Activated CD8-positive, alpha-beta T cell treated with anti-CD3 and anti-CD28 coated beads, Interleukin-2, amount 10 ng/mL, durations not matched to agents 7 days and 5 days (primary cell): ENCODE measurements at regions not wholly inside any gene's neighbourhood (a gene's known extent, or its start where the extent isn't known, plus 50 kb on each side); places are given as distances from the start of the nearest gene placed in this dataset.

Source experiments
- ATAC-seq: fragments of 150-1000 bp; cut with Tn5 transposase; one replicate; pipeline ENCODE4 v1.10.0; 2021; ENCODE audit warnings: moderate library complexity
- CTCF ChIA-PET: fragments of 350-600 bp; sonication (Branson Sonifier 250); formaldehyde crosslinking; loops from one replicate; lab custom pipeline; 2021; ENCODE audit warnings: antibody characterized with exemption; lab: Charles Lee
- POLR2A ChIA-PET: fragments of 350-600 bp; sonication (Branson Sonifier 250); formaldehyde crosslinking; loops from one replicate; lab custom pipeline; 2021; ENCODE audit warnings: antibody characterized with exemption; lab: Charles Lee
- DNase-seq: peaks from one replicate; pipeline ENCODE4 v3.0.0-alpha.2; 2020
- H3K27ac Mint-ChIP-seq: one replicate; pipeline ENCODE4 v1.8.0; 2021; ENCODE audit warnings: mild to moderate bottlenecking, mixed read lengths
- H3K27me3 Mint-ChIP-seq: one replicate; pipeline ENCODE4 v1.8.0; 2021; ENCODE audit warnings: low read depth, mixed read lengths
- H3K36me3 Mint-ChIP-seq: one replicate; pipeline ENCODE4 v1.8.0; 2021; ENCODE audit warnings: low read depth, mixed read lengths
- H3K4me1 Mint-ChIP-seq: one replicate; pipeline ENCODE4 v1.8.0; 2021; ENCODE audit warnings: low read depth, mixed read lengths
- H3K4me3 Mint-ChIP-seq: one replicate; pipeline ENCODE4 v1.8.0; 2021; ENCODE audit warnings: mild to moderate bottlenecking, mixed read lengths
- H3K9me3 Mint-ChIP-seq: one replicate; pipeline ENCODE4 v1.8.0; 2022; ENCODE audit warnings: mixed read lengths; ENCODE audit not compliant: insufficient read depth

DNA sequence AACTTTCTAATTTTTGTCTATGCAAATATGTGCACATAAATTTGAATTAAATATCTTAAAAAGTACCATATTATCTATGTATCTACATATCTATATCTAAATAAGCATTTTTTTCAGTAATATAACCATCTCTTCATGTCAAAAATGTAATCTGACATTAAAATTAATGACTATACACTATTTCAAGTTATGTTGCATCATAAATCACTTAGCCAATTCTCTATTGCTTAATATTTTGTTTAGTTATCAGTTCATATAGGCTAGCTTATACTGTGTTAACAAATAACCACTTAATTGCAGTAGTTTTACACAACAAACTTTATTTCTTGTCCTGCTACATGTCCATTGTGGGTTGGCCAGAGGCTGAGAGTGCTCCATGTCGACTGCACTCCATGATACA lies 360.8 kb downstream of the EPM2A start:
- H3K4me1 Mint-ChIP-seq = peaks cover 3% of the 10 kb centered on the region
- H3K36me3 Mint-ChIP-seq = no peaks in the 10 kb centered on the region
- ChIA-PET CTCF (no interaction called here), POLR2A (no interaction called here)
- ATAC-seq (no peak), DNase-seq (no peak)
- no peak overlapping the region for H3K27ac Mint-ChIP-seq
- H3K27me3 Mint-ChIP-seq = no peaks in the 10 kb centered on the region
- no peak overlapping the region for H3K4me3 Mint-ChIP-seq
- no peaks in the 10 kb centered on the region for H3K9me3 Mint-ChIP-seq

DNA sequence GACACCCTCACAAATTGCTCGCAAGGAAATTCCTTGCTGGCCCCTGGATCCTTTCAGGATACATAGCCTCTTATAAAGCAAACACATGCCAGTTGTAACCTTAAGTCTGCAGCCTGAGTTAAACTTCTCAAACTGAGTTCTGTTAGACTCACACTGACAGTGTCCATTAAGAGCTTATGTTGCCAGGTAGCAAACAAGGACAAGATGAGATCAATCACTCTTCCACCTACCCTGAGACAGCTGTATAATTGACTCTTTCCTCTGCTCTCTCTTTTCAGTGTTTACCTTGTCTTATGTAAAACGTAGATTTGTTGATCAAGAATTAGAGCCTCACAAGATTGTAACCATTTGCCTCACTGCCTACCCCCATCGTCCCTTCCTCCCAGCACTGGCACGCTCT lies 359.8 kb downstream of the EPM2A start:
- Mint-ChIP-seq H3K36me3 (no peaks in the 10 kb centered on the region), H3K27ac (no peak overlapping the region), H3K4me3 (no peak overlapping the region), H3K9me3 (no peaks in the 10 kb centered on the region), H3K27me3 (no peaks in the 10 kb centered on the region), H3K4me1 (peaks cover 3% of the 10 kb centered on the region)
- ATAC-seq (no peak), DNase-seq (no peak)
- CTCF ChIA-PET = no interaction called here
- POLR2A ChIA-PET = no interaction called here

DNA sequence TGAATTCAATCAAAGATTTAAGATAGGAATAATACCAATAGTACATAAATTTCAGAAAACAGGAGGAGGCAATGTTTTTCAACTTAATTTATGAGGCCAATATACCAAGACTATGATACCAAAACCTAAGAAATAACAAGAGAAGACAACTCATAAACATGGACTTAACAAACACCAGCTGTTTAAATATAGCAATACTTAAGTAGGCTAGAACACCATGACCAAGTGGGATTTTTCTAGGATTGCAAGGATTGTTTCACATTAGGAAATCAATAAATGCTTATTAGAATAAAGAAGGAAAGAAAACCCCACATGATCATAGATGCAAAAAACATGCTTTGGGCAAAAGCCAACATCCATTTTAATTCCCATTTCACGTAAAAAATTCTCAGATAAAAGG lies 355.1 kb downstream of the EPM2A start:
- H3K36me3 Mint-ChIP-seq = no peaks in the 10 kb centered on the region
- no peak overlapping the region for H3K27ac Mint-ChIP-seq
- H3K4me3 Mint-ChIP-seq = no peak overlapping the region
- ChIA-PET CTCF (no interaction called here), POLR2A (no interaction called here)
- no peaks in the 10 kb centered on the region for H3K9me3 Mint-ChIP-seq
- H3K27me3 Mint-ChIP-seq = no peaks in the 10 kb centered on the region
- no peaks in the 10 kb centered on the region for H3K4me1 Mint-ChIP-seq
- DNase-seq = no peak
- ATAC-seq = no peak

DNA sequence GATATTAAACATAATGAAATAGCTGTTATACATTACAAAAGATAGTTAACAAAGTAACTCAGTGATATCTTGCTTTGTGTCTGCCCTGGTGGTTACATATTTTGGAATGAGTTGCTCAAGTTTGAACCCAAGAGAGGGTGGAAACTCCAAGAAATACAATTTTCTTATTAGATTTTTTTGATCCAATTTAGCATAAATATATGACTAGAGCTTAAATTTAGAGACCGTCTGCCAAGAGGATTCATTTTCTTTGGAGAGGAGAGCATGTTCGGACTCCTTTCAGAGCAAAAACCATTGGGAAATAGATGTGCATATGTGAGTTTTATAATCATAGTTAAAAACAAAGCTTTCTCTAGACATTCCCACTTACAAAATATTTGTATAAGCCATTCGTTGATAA lies 353.4 kb downstream of the EPM2A start:
- Mint-ChIP-seq H3K4me3 (no peak overlapping the region), H3K27me3 (no peaks in the 10 kb centered on the region)

DNA sequence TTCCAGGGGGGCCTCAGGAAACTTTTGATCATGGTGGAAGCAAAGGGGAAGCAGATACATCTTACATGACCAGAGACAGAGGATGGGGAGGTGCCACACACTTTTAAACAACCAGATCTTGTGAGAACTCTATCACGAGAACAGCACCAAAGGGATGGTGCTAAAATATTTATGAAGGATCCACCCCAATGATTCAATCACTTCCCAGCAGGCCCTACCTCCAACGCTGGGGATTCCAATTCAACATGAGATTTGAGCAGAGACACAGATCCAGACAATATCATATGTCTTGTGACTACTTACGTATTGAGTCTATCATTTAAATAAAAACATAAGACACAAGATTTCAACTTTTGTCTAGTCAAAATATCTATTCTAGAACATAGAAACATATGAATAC lies 351.9 kb downstream of the EPM2A start:
- ATAC-seq (no peak), DNase-seq (no peak)
- Mint-ChIP-seq H3K4me3 (no peak overlapping the region), H3K9me3 (no peaks in the 10 kb centered on the region), H3K27ac (no peak overlapping the region), H3K4me1 (no peaks in the 10 kb centered on the region), H3K36me3 (no peaks in the 10 kb centered on the region), H3K27me3 (no peaks in the 10 kb centered on the region)
- ChIA-PET POLR2A (no interaction called here), CTCF (no interaction called here)

More for the DNA sequence above, 353.4 kb downstream of the EPM2A start:
- ChIA-PET CTCF (no interaction called here), POLR2A (no interaction called here)
- ATAC-seq = no peak
- H3K36me3 Mint-ChIP-seq = no peaks in the 10 kb centered on the region
- no peaks in the 10 kb centered on the region for H3K4me1 Mint-ChIP-seq
- no peaks in the 10 kb centered on the region for H3K9me3 Mint-ChIP-seq
- no peak for DNase-seq
- H3K27ac Mint-ChIP-seq = no peak overlapping the region

DNA sequence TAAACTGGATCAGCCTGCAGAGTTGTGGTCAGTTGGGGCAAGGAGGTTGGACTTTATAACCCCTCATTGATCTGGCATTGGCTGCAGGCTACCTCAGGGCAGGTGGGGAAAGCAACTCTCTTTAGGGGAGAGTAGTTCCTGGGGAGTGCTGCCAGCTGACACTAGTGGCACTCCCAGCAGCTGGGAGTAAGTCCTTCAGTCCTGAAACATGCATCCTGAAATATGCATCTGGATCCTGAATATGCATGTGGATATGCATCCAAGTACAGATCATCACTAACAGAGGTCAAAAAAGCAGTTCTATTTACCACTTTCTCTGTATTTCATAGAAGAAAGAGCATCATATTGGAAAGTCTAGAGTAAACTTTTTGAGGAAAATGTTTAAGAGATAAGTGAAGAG lies 350.8 kb downstream of the EPM2A start:
- no peak overlapping the region for H3K27ac Mint-ChIP-seq
- H3K27me3 Mint-ChIP-seq = no peaks in the 10 kb centered on the region
- ATAC-seq (no peak), DNase-seq (no peak)
- no peaks in the 10 kb centered on the region for H3K4me1 Mint-ChIP-seq
- no peaks in the 10 kb centered on the region for H3K9me3 Mint-ChIP-seq
- H3K36me3 Mint-ChIP-seq = no peaks in the 10 kb centered on the region
- H3K4me3 Mint-ChIP-seq = no peak overlapping the region
- ChIA-PET POLR2A (interaction anchor here (0.6 kb wide), 1 partner anchor 276 kb away, joined by 3 read pairs; no protein-coding TSS in a partner anchor), CTCF (no interaction called here)

DNA sequence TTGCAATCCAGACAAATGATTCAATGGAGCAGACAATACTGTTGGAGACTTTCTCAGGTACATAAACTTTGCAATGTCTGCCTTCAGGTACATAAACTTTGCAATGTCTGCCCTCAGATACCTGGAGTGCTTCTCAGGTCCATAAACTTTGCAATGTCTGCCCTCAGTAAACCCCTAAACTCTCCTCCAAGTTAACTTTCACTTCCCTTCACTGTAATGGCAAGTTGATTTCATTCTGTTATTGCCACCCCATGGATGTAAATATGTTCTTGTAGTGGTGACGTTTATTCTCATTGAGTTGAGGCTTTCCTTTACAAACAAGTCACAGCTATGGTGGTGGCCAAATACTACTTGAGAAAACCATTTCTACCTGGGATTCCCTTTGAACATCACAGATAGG lies 338.8 kb downstream of the EPM2A start:
- H3K27me3 Mint-ChIP-seq = no peaks in the 10 kb centered on the region
- ChIA-PET CTCF (no interaction called here), POLR2A (no interaction called here)
- H3K4me3 Mint-ChIP-seq = no peak overlapping the region
- no peak overlapping the region for H3K27ac Mint-ChIP-seq
- no peaks in the 10 kb centered on the region for H3K4me1 Mint-ChIP-seq
- ATAC-seq (no peak), DNase-seq (no peak)
- no peaks in the 10 kb centered on the region for H3K36me3 Mint-ChIP-seq
- no peaks in the 10 kb centered on the region for H3K9me3 Mint-ChIP-seq

DNA sequence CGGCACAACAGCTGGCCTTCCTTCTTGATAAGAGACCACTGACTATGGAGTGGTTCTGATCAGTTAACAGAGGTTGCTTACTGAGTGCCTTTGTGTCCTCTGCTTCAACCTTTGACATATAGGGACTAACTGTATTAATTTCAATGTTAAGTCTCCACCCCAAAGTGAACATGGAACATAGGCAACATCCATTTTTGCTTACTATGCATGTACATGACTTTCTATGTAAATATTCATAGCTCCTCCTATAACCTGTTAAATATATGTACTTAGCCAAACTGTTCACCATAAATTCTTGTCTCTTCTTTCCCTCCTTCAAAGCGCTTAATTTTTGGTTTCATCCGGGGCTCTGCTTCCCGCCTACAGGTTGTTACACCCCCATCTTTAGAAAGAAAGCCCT lies 334.8 kb downstream of the EPM2A start:
- Mint-ChIP-seq H3K4me1 (no peaks in the 10 kb centered on the region), H3K27me3 (no peaks in the 10 kb centered on the region), H3K36me3 (no peaks in the 10 kb centered on the region)

DNA sequence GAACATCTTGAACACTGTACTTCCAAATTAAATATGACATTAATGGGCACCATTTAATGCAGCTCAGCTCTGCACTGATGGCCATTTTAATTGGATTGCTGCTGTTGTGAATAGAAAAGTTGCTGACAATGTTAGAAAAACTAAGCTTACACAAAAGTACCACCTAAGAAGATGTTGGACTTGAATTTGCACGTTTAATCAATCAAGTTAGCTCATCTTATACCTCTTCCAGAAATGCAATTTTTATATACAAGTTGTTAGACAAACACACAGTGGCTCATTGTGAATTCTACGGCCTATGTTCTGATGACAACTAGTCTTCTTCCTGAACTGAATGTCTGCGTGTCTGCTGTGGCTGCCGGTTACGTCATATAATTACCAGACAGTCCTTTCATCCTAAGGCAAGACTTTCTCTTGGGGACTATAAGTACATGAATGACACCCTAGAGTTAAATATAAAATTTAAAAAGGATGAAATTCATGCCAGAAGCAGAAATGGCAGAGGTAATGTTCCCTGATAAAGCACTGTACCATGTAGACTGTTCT lies 330.2 kb downstream of the EPM2A start:
- ATAC-seq (no peak), DNase-seq (no peak)
- H3K27me3 Mint-ChIP-seq = no peaks in the 10 kb centered on the region
- CTCF ChIA-PET = no interaction called here
- no peaks in the 10 kb centered on the region for H3K36me3 Mint-ChIP-seq
- no peak overlapping the region for H3K27ac Mint-ChIP-seq
- POLR2A ChIA-PET = no interaction called here
- H3K4me1 Mint-ChIP-seq = no peaks in the 10 kb centered on the region
- H3K9me3 Mint-ChIP-seq = no peaks in the 10 kb centered on the region
- no peak overlapping the region for H3K4me3 Mint-ChIP-seq

More for the DNA sequence above, 334.8 kb downstream of the EPM2A start:
- no peaks in the 10 kb centered on the region for H3K9me3 Mint-ChIP-seq
- no peak for DNase-seq
- H3K27ac Mint-ChIP-seq = no peak overlapping the region
- ChIA-PET CTCF (no interaction called here), POLR2A (no interaction called here)
- no peak overlapping the region for H3K4me3 Mint-ChIP-seq
- no peak for ATAC-seq

DNA sequence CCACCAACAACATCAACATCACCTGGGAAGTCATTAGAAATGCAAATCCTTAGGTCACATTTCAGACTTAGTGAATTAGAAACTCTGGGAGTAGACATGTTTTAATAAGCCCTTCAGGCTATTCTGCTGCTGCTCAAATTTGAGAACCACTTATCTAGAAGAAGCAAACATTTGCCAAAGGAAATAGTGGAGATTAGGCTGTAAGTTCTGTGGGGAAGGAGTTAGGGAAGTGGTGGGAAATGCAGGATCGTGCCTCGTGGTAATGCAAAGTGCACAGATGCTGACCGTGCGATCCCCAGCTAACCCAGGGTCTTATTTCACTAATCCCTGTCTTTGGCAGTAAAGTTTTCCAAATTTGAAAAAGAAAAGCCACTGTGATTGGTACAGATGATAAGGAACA lies 328.5 kb downstream of the EPM2A start:
- Mint-ChIP-seq H3K36me3 (no peaks in the 10 kb centered on the region), H3K4me1 (no peaks in the 10 kb centered on the region), H3K27me3 (no peaks in the 10 kb centered on the region), H3K9me3 (no peaks in the 10 kb centered on the region), H3K27ac (no peak overlapping the region), H3K4me3 (no peak overlapping the region)
- CTCF ChIA-PET = no interaction called here
- ATAC-seq (no peak), DNase-seq (no peak)
- POLR2A ChIA-PET = no interaction called here

DNA sequence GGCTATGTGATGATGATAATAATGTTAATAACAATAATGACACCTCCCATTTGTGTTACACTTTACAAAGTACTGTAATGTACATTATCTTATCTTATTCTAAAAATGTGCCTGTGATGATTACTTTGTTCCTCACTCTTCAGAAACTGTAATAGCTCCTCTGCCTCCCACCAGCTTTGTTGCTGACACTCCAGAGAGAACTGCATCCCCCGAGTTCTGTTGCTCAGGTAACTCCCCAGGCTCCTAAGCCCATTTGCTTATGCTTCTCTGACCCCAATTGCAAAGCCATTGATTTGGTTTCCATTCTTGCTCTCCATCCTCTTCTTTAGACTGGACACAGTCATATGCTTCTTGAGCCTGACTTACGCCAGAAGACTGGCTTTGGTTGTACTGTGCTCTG lies 319.7 kb downstream of the EPM2A start:
- Mint-ChIP-seq H3K4me3 (no peak overlapping the region), H3K9me3 (no peaks in the 10 kb centered on the region), H3K4me1 (no peaks in the 10 kb centered on the region), H3K27me3 (no peaks in the 10 kb centered on the region), H3K36me3 (no peaks in the 10 kb centered on the region), H3K27ac (no peak overlapping the region)
- POLR2A ChIA-PET = no interaction called here
- CTCF ChIA-PET = no interaction called here
- ATAC-seq = no peak
- DNase-seq = no peak

DNA sequence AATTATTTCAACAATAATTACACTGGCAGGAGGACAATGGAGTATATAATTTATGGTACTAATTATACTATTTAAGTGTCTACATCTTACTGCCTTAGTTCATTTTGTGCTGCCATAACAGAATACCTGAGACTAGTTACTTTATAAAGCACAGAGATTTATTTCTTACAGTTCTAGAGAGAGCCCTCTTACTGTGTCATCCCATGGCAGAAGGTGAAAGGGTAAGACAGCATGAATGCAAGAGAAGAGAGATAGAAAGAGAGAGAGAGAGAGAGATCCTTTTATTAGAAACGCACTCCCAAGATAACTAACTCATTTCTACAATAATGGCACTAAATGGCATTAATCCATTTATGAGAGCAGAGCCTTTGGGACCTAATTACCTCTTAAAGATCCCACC lies 314.7 kb downstream of the EPM2A start:
- Mint-ChIP-seq H3K4me3 (no peak overlapping the region), H3K9me3 (no peaks in the 10 kb centered on the region), H3K27ac (no peak overlapping the region), H3K4me1 (no peaks in the 10 kb centered on the region), H3K27me3 (no peaks in the 10 kb centered on the region), H3K36me3 (no peaks in the 10 kb centered on the region)
- CTCF ChIA-PET = no interaction called here
- no peak for ATAC-seq
- POLR2A ChIA-PET = no interaction called here
- no peak for DNase-seq

DNA sequence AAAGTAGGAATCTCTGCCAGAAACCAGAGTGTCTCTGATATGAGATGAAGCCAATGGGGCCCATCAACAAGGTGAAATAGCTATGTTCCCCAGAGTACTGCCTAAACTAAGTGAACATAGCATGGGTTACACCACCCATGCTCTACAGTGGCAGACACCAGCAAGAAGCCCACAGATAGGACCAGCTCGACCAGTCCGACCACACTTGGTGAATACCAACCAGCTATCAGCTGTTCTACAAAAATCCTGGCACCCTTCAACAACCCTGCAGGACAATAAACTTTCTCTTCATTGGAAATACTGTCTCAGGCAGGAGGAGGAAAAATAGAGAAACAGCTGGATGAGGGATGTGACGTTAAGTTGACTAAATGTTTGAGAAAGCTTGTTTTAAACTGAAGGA lies 311.4 kb downstream of the EPM2A start:
- H3K4me1 Mint-ChIP-seq = no peaks in the 10 kb centered on the region
- no peak overlapping the region for H3K27ac Mint-ChIP-seq
- no peaks in the 10 kb centered on the region for H3K27me3 Mint-ChIP-seq
- no peaks in the 10 kb centered on the region for H3K9me3 Mint-ChIP-seq
- CTCF ChIA-PET = interaction anchor here (1.3 kb wide), 1 partner anchor 210 kb away, joined by 3 read pairs; no protein-coding TSS in a partner anchor
- ATAC-seq (no peak), DNase-seq (no peak)
- POLR2A ChIA-PET = no interaction called here
- H3K4me3 Mint-ChIP-seq = no peak overlapping the region
- no peaks in the 10 kb centered on the region for H3K36me3 Mint-ChIP-seq
